Transverse colon (tissue), 4 donors: ENCODE measurements at regions not wholly inside any gene's neighbourhood (a gene's known extent, or its start where the extent isn't known, plus 50 kb on each side); places are given as distances from the start of the nearest gene placed in this dataset.
"Not testable (repeated sequence)": the region's sequence is repeated elsewhere in the genome, so short reads cannot be mapped to it uniquely, and the experiment has no call there.

Experiments used
- DNase-seq: peaks from one replicate; pipeline ENCODE4 v3.0.0-alpha.2; 2019
- H3K27ac ChIP-seq, 4 donors: fragments of 200-600 bp; sonication (generic); 2 replicates each; pipeline ENCODE4 v1.5.1; 2016 to 2018; ENCODE audit warnings: inconsistent platforms in 4 of 4
- H3K27me3 ChIP-seq: fragments of 200-600 bp; sonication (generic); 2 replicates; pipeline ENCODE4 v1.5.1; 2017; ENCODE audit warnings: inconsistent platforms
- H3K36me3 ChIP-seq, 4 donors: fragments of 200-600 bp; sonication (generic); 2 replicates each; pipeline ENCODE4 v1.5.1; 2017 to 2019; ENCODE audit warnings: inconsistent platforms in 4 of 4
- H3K4me1 ChIP-seq, 4 donors: fragments of 200-600 bp; sonication (generic); 2 replicates each; pipeline ENCODE4 v1.5.1; 2017 to 2020; ENCODE audit warnings: inconsistent platforms in 4 of 4
- H3K4me3 ChIP-seq, 4 donors: fragments of 200-600 bp; sonication (generic); 1 replicate in 1 of 4; 2 replicates in 3 of 4; pipeline versions ENCODE4 v1.5.1 to v1.6.1; 2017 to 2019; ENCODE audit warnings: inconsistent platforms in 4 of 4
- H3K9me3 ChIP-seq, 2 donors: fragments of 200-600 bp; sonication (generic); 2 replicates each; pipeline ENCODE4 v1.5.1; 2017 to 2019; ENCODE audit warnings: inconsistent platforms in 2 of 2
- CTCF ChIP-seq, 5 experiments: fragments of 200-600 bp in 3 of 5; fragments of 450-650 bp in 2 of 5; sonication (generic) in 3 of 5; IDR thresholded peaks; 1 replicate in 2 of 5; 2 replicates in 3 of 5; pipeline ENCODE4 v1.5.1; 2016 to 2017; ENCODE audit warnings: antibody characterized with exemption in 5 of 5, inconsistent platforms in 3 of 5, mild to moderate bottlenecking in 2 of 5, moderate library complexity in 1 of 5
- EP300 ChIP-seq: sonication (generic); formaldehyde crosslinking; IDR thresholded peaks from one replicate; pipeline ENCODE4 v1.6.1; 2017; ENCODE audit warnings: antibody characterized with exemption, low read depth
- POLR2A ChIP-seq: fragments of 450-650 bp; IDR thresholded peaks from one replicate; pipeline ENCODE4 v1.6.1; 2016; ENCODE audit warnings: antibody characterized with exemption, mild to moderate bottlenecking, moderate library complexity
- POLR2AphosphoS5 ChIP-seq, 3 donors: sonication (generic); formaldehyde crosslinking; IDR thresholded peaks; one replicate each; pipeline ENCODE4 v1.6.1; 2016; ENCODE audit warnings: antibody characterized with exemption in 3 of 3
- WGBS, 2 donors: methylation state at CpG; one replicate each; pipeline ENCODE4 v1.1.5; 2018; ENCODE audit warnings: low coverage in 1 of 2; 5-methylcytosine and 5-hydroxymethylcytosine counted together
- in situ Hi-C, 4 donors: fragments of 200-750 bp; cut with MboI; loops; one replicate each; pipeline versions ENCODE4 v1.15.0 to v1.15.1; 2017; ENCODE audit warnings: low sequenced_read_pairs in 3 of 4, low pct_ligation_motif_present in 1 of 4, low pct_unique_long_range_greater_than_20kb in 1 of 4
- intact Hi-C: fragments of 100-400 bp; cut with DNase I; formaldehyde crosslinking; loops from one replicate; pipeline ENCODE4 v1.15.1; 2023; ENCODE audit warnings: low total_unique reads

- no peaks in the 10 kb centered on the region for H3K4me1 ChIP-seq
- WGBS, 2 donors: 83% methylated on average over 1 of the region's 1 CpG; no CpG with 5 or more reads in 1 of the 2 donors
- in situ Hi-C loops: no loop called here
- no peaks in the 10 kb centered on the region for H3K36me3 ChIP-seq
- intact Hi-C loops: no loop called here
- H3K9me3 ChIP-seq: no peaks in the 10 kb centered on the region
- TF ChIP-seq CTCF (IDR thresholded peaks at IDR 0.05) (no peak), POLR2A (no peak), EP300 (no peak), POLR2AphosphoS5 (IDR thresholded peaks at IDR 0.05) (no peak)
- H3K4me3 ChIP-seq: no peak overlapping the region
- no peak overlapping the region for H3K27ac ChIP-seq
- H3K27me3 ChIP-seq: no peaks in the 10 kb centered on the region
- DNase-seq: no peak
Observed at GRCh38 chr11:25794804-25795203, 537.1 kb upstream of the ANO3 start.

- DNase-seq: no peak
- TF ChIP-seq POLR2A (no peak), EP300 (no peak), CTCF (IDR thresholded peaks at IDR 0.05) (no peak), POLR2AphosphoS5 (IDR thresholded peaks at IDR 0.05) (no peak)
- no peaks in the 10 kb centered on the region for H3K4me1 ChIP-seq
- H3K27ac ChIP-seq: no peak overlapping the region
- no peaks in the 10 kb centered on the region for H3K36me3 ChIP-seq
- intact Hi-C loops: no loop called here
- no peak overlapping the region for H3K4me3 ChIP-seq
- H3K9me3 ChIP-seq: no peaks in the 10 kb centered on the region
- in situ Hi-C loops: no loop called here
- WGBS, 2 donors: 71 to 90% methylated on average over 2 to 3 of the region's 3 CpGs
- no peaks in the 10 kb centered on the region for H3K27me3 ChIP-seq
Observed at GRCh38 chr11:25816411-25816810, 515.5 kb upstream of the ANO3 start.

GRCh38 chr11:25824688-25825087 lies 507.2 kb upstream of the ANO3 start:
- Histone ChIP-seq H3K27me3 (no peaks in the 10 kb centered on the region), H3K36me3 (no peaks in the 10 kb centered on the region), H3K4me1 (no peaks in the 10 kb centered on the region), H3K27ac (no peak overlapping the region), H3K9me3 (no peaks in the 10 kb centered on the region), H3K4me3 (no peak overlapping the region)
- no peak for DNase-seq
- in situ Hi-C loops (no loop called here), intact Hi-C loops (no loop called here)
- no peak for TF ChIP-seq EP300
- no peak for TF ChIP-seq POLR2A
- TF ChIP-seq CTCF (IDR thresholded peaks at IDR 0.05): no peak
- no peak for TF ChIP-seq POLR2AphosphoS5 (IDR thresholded peaks at IDR 0.05)

- DNase-seq, H3K9me3 ChIP-seq, H3K36me3 ChIP-seq, intact Hi-C loops, in situ Hi-C loops, H3K4me1 ChIP-seq, H3K27me3 ChIP-seq, H3K4me3 ChIP-seq, H3K27ac ChIP-seq: not testable (repeated sequence)
- 84 to 100% methylated on average over 3 to 10 of the region's 10 CpGs for WGBS, 2 donors
Observed at GRCh38 chr11:25831485-25831884, 500.4 kb upstream of the ANO3 start.

GRCh38 chr11:25838918-25839625 lies 492.9 kb upstream of the ANO3 start:
- no peak overlapping the region for H3K27ac ChIP-seq
- in situ Hi-C loops: no loop called here
- no peaks in the 10 kb centered on the region for H3K9me3 ChIP-seq
- intact Hi-C loops: no loop called here
- no peaks in the 10 kb centered on the region for H3K27me3 ChIP-seq
- H3K36me3 ChIP-seq: no peaks in the 10 kb centered on the region
- no peak for TF ChIP-seq POLR2A
- TF ChIP-seq EP300: no peak
- TF ChIP-seq POLR2AphosphoS5 (IDR thresholded peaks at IDR 0.05): no peak
- TF ChIP-seq CTCF (IDR thresholded peaks at IDR 0.05): peak in 1 of 5 experiments; percentile 14
- no peak for DNase-seq
- H3K4me3 ChIP-seq: no peak overlapping the region
- H3K4me1 ChIP-seq: no peaks in the 10 kb centered on the region
- 55 to 81% methylated on average over 2 to 6 of the region's 6 CpGs for WGBS, 2 donors
